Tongue (tissue), 1 donor: ENCODE measurements at regions not wholly inside any gene's neighbourhood (a gene's known extent, or its start where the extent isn't known, plus 50 kb on each side); places are given as distances from the start of the nearest gene placed in this dataset.

Experiments used
- DNase-seq: peaks from one replicate; pipeline ENCODE4 v3.0.0-alpha.2; 2015

DNA sequence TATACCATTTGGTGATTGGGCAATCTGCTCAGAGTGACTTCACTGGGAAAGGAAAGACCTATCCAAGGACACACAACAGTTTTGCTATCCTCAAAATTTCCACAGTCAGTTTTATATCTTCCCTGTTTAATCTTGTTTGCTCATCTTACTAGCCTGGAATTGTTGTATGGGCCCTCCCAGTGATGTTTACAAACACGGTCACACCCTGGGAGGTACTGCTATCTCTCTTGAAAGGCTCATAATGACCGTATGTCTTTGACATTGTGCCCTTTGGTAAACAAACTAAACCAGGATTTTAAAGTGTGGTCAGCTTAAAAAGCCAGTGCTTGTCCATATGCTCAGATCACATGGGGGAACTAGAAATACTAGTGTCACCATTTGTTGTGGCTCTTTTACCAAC lies 277.0 kb downstream of the CDH2 start:
- no peak for DNase-seq

DNA sequence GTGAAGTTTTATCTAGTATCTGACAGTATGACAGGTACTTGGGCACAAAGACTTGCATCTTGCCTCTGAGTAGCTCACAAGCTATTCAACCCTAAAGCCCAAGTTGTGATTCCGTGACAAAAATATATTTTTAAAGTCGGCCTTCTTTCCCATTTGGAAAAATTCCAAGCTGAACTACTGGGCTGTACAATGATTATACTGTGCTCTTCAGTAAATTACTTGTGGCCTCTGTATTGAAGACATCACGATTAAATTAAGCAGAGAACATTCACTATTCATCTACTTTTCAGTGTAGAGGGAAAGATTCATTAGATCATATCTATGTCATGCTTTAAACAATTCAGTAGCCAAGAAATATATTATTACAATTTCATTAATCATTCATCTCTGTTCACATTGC lies 282.2 kb downstream of the CDH2 start:
- no peak for DNase-seq

DNA sequence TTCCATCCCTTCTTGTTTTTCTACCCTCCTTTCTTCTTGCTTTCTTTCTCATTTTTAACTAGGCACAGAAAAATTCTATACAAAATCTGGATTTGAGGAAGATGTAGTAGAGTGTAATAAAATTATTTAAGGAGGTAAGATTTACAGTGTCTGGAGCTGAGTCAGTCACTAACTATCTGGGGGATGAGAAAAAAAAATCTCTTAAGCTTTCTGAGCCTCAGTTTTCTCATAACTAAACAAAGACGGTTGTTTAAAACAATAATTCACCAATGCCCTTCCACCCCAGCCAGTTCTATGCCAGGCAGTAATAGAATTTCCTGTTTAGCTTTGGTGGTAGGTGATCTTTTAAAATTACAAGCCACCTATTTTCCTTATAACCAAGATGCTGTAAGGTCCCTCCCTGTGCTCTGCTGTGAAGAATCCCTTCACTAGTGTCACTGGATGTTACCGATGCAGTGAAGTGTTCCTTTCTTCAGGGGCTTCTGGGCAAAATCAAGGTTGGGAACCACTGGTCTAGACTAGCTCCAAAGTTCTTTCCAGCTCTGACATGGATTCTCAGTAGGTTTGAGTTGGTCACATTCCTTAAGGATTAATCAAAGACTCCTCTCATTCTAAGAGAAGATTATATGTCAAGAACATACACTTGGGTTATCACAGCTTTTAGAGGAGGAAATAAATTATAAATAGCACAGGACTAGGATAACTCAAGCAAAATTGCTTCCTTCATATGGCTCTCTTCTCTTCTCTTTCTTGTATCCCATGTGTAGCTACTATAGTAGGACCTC lies 289.0 kb downstream of the CDH2 start:
- DNase-seq: no peak

DNA sequence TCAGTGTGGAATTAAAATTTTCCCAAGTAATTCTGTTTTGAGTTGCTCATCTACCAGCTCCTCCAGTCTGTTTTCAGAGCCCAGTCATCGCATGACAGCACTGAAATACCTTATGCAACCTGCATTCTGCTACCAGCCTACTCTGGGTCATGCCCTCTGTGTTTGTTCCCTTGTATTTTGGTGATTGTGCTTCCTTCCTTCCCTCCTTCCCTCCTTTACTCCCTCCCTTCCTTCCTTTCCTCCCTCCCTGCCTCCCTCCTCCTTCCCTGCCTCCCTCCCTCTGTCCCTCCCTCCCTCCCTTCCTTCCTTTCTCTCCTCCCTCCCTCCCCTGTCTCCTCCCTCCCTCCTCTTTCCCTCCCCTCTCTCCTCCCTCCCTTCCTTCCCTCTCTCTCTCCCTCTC lies 289.6 kb downstream of the CDH2 start:
- DNase-seq: no peak

DNA sequence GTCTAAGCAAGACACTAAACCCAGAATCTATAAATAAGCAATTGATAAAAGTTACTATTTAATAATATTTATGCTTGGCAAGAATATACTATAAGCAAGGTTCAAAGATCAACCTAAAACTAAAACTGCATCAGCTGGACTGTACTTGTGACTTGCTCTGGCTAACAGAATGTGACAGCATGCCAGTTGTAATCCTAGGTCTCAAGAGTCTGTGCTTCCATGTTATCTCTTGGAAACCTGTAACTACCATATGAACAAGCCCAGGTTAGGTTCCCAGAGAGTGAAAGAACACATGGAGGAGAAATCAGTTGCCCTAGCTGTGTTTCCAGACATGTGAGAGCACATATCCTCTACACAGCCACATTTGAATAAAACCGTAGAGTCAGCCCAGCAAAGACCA lies 297.4 kb downstream of the CDH2 start:
- no peak for DNase-seq

DNA sequence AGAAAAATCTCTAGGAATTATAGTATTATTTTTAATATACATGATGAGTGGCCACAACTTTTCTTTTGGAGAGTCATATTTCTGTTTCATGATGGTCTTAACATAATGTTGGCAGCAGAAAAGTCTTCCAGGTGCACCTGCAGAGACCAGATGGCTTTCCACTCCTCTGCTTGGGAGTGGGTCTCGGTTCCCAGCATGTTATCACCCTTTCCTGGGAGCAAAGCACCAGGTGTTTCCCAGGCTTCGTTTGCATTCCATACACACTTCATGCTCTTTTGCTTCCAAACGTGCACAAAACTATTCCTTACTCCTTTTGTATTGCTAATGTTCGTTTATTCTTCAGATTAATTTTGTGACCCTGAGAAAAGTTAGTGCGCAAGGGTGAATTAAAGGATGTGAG lies 305.2 kb downstream of the CDH2 start:
- DNase-seq: no peak

DNA sequence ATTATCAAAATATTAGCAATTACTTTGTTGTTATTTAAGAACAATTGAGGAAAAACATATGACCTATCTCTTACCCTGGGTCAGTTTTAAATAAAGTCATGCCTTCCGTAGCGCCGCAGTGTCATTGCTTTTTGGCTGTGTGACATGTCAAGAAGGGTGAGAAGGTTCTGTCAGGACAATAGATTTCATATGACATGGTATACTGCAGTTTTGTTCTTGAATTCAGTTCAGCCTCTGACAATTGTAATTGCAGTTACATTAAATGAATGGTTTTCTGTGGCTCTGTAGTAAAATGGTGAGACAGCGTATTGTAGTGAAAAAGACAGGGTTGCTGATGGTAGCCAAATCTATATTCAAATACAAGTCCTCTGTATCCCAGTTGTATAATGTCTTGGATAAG lies 307.2 kb downstream of the CDH2 start:
- no peak for DNase-seq

DNA sequence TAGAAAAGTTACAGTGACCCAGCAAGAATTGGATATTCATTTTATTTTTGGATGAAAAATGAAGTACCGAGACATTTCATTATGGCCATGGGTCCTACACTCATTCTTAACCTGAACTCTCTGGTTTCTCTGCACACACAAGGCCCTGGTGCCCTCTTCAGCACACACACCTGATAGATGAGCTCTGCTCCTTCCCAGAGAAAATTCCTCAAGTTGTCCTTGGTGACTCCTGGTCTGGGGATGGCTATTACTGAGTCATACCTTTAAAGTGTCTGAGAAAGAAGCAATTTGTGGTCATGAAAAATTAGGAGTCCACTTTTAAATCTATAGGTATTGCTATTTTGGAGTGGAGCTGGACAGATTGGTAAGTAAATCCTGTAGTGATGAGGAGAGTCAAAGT lies 311.5 kb downstream of the CDH2 start:
- no peak for DNase-seq

DNA sequence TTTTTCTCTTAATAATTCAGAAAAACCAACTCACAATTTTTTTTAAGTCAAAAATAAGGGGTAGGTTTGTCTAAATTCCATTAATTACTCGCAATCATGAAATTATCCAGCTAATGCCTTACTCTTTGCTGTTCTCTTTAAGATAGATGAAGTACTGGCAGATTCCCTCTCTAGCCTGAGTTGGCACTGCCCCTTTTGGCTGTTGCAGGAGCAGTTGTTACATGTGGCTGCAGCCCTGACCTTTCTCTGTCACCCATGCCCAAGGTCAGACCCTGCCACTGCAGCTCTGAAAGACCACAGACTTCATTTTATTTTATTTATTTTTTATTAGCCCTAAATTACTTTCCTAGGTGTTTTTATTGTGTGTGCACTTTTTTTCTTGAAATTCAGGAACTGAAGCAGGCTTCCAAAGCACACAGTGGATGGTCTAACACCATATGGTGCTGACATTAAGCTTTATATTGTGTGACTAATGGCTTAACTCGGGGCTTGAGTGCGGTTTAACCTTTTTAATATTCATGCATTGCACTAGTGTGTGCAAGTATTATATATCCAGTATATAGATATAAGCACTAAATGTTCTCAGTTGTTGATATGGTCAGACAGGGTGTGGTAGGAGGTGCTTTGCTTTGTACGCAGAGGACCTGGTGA lies 313.0 kb downstream of the CDH2 start:
- peak; percentile 24 for DNase-seq

DNA sequence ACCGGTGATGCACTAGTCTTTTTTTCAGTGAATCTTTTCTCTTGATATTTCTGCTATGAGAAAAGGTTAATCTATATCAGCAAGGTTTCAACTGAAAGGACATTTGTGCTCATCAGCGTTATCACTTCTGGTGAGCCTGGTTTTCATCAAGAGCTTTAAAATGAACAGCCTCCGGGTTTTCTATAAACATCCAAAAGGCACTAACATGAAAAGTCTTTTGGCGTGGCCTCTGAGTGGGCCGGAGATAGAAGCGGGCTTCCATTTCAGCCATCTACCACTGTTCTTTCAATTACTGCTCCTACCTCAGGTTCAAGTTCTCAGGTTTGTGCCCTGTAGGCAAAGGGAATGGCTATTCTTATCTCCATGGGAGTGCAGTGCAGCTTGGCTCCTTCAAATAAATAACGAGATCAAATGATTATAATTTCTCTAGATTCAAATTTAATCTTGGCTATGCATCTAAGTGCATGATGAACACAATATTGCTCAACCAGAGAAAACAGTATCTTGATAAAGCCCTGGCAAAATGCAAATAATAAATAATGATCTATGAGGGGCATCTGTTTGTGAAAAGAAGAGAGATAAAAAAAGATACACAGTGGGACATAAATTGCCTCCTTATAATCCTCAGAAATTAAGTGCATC lies 314.8 kb downstream of the CDH2 start:
- no peak for DNase-seq

DNA sequence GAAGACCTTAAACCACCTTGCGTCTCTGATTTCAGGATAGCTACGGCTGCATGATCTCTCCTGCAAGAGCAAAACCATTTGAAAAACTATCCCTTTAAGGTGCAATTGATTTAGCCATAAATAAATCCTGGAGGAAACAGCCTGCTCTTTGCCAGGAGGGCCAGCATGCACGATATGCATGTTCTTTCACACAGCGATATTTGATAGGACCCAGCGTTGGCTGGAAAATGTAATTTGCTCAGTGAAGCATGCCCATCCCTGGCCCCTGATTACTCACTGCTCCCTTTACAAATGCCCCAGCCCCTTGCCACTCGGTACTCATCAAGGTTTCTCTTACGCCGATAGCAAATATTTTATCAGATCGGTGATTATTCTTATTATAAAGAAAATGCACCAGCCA lies 315.4 kb downstream of the CDH2 start:
- peak; percentile 72 for DNase-seq

DNA sequence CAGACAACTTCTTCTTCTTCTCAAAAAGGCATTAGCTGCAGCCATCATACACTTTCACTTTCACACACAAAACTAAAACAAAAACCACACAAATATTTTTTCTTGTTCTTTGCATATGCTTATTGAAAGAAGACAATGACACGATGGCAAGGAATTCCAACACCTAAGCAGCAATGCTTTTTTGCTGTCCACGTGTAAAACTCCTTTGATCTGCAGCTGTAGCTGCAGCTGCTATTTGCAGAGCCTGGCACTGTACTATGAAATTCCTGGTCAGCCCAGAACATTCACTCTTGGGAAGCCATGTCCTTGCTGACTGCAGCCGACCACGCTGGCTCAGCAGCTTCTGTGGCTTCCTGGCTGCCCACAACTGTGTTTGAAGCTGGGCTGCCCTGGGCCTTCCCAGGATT lies 316.2 kb downstream of the CDH2 start:
- DNase-seq: peak; percentile 57

DNA sequence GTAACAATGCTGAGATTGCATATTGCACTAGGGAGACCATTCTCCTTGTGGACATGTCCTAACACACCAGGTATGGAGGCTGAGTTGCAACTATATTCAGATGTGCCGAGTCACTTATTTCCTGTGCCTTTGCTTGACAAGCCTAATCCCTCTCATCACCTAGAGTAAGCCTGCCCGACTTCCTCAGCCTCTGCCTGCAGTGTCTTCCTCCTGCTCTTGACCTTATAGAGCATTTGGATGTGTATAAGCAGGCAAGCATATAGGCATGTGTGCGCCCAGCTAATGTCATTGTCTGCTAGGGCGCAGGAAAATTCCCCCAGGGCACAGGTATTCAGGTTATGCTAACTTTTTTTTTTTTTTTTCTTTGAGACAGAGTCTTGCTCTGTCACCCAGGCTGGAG lies 316.9 kb downstream of the CDH2 start:
- DNase-seq: peak; percentile 19

DNA sequence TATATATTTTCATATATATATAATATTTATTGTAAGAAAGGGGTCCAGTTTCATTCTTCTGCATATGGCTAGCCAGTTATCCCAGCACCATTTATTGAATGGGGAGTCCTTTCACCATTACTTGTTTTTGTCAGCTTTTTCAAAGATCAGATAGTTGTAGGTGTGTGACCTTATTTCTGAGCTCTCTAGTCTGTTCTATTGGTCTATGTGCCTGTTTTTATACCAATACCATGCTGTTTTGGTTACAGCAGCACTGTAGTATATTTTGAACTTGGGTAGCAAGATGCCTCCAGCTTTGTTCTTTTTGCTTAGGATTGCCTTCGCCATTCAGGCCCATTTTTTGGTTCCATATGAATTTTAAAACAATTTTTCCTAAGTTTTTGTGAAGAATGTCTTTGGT lies 320.1 kb downstream of the CDH2 start:
- DNase-seq: no peak

DNA sequence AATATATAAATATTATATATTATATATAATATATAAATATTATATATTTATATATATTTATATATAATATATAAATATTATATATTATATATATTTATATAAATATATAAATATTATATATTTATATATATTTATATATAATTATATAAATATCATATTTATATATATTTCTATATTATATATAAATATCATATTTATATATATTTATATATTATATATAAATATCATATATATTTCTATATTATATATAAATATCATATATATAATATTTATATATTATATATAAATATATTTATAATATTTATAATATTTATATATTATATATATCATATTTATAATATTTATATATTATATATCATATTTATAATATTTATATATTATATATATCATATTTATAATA lies 321.4 kb downstream of the CDH2 start:
- DNase-seq: peak; percentile 6

DNA sequence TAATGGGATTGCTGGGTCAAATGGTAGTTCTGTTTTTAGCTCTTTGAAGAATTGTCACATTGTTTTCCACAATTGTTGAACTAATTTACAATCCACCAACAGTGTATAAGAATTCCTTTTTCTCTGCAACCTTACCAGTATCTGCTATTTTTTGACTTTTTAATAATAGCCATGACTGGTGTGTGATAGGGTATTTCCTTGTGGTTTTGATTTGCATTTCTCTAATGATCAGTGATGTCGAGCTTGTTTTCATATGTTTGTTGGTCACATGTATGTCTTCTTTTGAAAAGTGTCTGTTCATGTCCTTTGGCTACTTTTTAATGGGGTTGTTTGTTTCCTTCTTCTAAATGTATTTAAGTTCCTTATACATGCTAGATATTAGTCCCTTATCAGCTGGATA lies 322.3 kb downstream of the CDH2 start:
- no peak for DNase-seq

DNA sequence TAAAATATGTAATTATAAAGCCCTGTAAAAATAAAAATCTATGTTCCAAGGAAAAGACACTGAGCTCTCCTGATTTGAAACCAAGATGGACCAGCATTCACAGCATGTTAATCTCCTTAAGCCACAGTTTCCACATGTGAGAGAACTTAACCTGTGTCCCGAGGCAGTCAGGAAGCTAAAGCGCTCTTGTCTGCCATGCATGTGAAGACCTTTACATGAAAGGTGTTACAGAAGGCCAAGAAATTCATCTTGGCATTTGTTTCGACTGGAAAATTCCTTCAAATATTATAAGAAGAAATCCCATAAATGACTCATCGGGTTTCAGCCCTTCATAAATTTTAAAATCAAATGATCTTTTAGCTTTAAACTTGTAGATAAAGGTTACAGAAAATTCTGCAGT lies 328.6 kb downstream of the CDH2 start:
- no peak for DNase-seq

DNA sequence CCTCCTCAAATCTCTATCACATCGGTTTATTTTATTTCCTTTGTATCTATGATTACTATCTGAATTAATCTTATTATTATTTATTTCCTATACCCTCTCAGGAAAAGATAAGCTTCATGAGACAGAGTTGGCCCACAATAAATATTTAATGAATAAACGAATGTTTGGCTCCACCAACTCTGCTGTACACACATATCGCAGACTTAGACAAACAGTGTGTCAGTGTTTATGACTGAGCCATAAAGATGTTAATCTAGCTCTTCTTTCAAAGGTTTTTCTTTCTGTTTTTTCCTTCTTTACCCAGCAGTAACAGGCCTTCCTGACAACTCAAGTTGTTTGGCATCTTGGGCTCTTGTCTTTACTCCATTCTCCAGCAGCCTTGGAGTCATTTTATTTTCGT lies 329.5 kb downstream of the CDH2 start:
- DNase-seq: no peak

DNA sequence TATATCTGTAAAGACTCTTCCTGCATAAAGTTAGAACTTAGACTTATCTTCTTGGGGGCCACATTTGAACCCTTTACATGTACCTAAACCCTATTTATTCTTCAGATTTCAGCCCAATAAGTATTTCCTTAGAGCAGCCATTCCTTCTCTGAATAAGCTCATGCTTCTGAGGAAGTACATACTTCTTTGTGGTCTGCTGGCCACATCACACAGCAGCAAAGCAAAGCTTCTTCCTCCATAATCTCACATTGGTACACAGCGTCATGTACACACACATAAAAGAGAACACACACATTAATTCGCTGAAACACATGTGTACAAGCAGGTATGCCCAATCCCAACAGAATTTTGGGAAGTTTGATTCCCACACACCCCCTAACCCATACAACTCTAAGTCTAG lies 331.0 kb downstream of the CDH2 start:
- DNase-seq: no peak

DNA sequence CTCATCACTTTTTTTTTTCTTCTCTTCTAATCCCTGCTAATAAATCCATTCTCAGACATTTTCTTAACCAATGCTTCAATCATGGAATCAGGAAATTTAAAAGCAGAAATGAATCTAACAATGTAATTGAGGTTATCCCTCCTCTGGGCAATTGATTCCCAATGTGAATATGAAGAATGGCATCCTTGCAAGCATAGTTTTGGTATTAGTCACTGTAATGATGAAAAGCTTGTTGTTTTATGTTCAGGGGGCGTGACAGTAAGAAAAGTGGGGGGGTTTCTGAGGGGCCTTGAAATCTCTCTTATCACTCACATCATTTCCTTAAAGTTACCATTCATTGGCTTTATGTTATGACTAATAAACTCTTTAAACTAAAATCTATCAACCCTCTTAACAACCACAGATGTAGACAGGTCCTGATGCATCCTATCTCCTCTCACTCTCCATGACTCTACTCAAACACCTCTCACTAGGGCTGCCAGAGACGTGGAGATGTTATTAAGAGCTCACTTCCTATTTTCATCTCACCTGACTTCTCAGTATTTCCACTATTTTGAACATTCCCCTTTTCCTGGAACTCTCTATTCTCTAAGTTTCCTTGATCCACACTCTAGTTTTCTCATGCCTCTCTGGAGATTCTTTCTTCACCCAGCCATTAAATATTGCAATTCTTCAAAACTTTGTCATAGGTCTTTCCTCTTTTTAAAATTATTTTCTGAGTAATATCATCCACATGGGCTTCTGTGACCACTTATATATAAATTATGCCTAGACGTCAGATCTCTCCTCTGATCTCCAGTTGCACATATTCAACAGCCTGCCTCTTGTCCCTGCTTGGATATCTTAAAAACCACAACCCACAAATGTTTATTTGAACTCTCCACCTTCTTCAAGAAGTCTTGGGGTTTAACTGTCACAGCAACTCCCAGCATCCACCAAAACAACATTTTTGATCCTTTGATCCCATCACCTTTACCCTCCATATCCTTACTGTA lies 332.9 kb downstream of the CDH2 start:
- DNase-seq: no peak

DNA sequence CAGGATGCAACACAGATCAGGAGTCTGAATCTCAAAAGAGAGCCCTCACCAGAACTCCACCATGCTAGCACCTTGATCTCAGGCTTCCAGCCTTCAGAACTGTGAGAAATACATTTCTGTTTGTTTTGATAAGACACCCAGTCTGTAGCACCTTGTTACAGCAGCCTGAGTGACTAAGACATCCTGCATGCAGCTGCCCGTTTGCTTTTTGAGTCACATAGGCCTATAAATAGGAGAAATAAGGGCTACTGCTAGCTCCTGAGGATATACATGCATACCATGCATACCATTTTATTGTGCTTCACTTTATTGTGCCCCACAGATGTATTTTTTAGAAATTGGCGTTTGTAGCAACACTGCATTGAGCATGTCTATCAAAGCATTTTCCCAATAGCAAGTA lies 337.8 kb downstream of the CDH2 start:
- no peak for DNase-seq

DNA sequence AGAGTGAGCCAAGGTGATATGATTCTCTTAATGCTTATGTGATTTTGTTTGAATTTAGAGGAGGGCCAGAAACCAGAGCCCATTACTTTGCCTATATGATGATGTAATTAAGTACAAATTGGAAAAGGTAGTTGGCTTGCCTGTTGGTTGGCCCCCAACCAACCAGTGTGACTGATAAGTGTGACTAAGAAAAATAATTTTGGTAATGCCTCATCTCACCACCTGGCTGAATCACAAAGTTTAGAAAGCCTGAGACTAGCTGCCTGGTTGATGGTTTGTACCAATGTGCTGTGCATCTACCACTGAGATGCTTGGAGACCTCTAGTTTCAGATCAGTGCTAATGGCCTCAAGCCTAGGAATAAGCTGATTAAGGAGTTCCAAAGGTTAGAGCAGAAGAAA lies 338.7 kb downstream of the CDH2 start:
- DNase-seq: no peak

DNA sequence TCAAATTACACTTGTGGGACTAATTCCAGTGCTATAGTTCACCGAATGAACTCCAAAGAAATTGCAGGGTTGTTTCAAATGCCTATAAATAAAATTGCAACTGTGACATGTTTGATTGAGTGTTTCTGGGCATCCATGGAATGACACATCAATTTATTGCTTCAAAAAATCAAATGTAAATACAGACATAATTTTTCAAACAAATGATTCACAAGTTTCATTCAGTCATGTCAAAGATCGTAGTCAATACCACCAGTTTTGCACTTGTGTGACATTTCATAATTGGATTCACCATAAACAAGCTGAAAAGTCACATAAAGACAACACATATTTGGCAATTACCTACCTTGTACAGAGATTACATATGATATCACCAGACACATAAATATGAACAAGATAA lies 350.8 kb downstream of the CDH2 start:
- no peak for DNase-seq
